ENCODE measurements at regions not wholly inside any gene's neighbourhood (a gene's known extent, or its start where the extent isn't known, plus 50 kb on each side); places are given as distances from the start of the nearest gene placed in this dataset.
"Not testable (repeated sequence)": the region's sequence is repeated elsewhere in the genome, so short reads cannot be mapped to it uniquely, and the experiment has no call there.

DNA sequence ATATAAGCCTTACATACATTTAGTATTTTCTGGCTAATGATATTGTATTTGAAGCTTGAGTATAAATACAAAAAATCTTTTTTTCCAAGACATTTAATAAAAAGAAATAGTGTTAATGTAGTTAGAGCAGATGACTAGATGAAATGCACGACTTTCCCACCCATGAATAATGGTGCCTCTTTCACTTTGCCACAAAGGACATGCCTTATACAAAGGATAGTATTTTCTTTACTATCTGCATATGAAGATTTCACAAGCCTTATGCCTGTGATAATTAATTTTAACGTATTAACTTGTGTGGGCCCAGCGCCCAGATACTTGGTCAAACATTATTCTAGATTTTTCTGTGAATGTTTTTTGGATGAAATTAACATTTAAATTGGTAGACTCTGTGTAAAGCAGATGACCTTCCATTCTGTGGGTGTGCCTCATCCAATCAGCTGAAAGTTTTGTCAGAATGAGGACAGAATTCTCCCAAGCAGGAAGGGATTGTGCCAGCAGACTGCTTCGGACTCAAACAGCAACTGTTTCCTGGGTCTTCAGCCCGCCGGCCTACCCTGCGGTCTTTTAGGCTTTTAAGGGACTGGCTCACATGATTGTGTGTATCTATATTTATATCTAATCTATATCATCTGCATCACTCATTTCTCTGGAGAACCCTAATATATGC, 115.4 kb downstream of the USP22 start:
- H3K14ac ChIP-seq (ENCODE audit: low read length) = no peak overlapping the region
- H3K79me1 ChIP-seq (ENCODE audit: low read depth, low read length) = no peaks in the 10 kb centered on the region
- H3K18ac ChIP-seq (ENCODE audit: low read length) = no peak overlapping the region
- H4K91ac ChIP-seq (ENCODE audit: low read depth, low read length, poor library complexity) = no peak overlapping the region
- H3K36me3 ChIP-seq (replicated peaks in 1 of 2; ENCODE audit: control insufficient read depth in 2 of 2, insufficient read depth in 2 of 2, low read length in 2 of 2) = peaks cover 11 to 79% of the 10 kb centered on the region in 2 donors
- H3K27ac ChIP-seq (replicated peaks; ENCODE audit: low read length) = no peak overlapping the region
- H3K9me3 ChIP-seq (replicated peaks in 1 of 2; ENCODE audit: control insufficient read depth in 2 of 2, insufficient read depth in 1 of 2, low read depth in 1 of 2, low read length in 2 of 2) = no peaks in the 10 kb centered on the region
- no peak overlapping the region for H3K9ac ChIP-seq (ENCODE audit: low read depth, low read length, poor library complexity)
- no CpG with 5 or more reads among the region's 7 CpGs for WGBS, 2 donors (ENCODE audit: extremely low coverage in 2 of 2, insufficient read length in 2 of 2, insufficient replicate concordance in 1 of 2)
- no peaks in the 10 kb centered on the region for H3K4me1 ChIP-seq (ENCODE audit: control insufficient read depth in 2 of 2, insufficient read depth in 1 of 2, low read depth in 1 of 2, low read length in 2 of 2)
- H2AK5ac ChIP-seq (ENCODE audit: low read depth, low read length) = no peak overlapping the region
- no peak overlapping the region for H3K23ac ChIP-seq (ENCODE audit: low read depth, low read length, poor library complexity)
- no peak overlapping the region for H3K4ac ChIP-seq (ENCODE audit: low read length)
- no peak overlapping the region for H2BK12ac ChIP-seq (ENCODE audit: low read length)
- H2BK15ac ChIP-seq (ENCODE audit: low read length) = no peak overlapping the region
- H2BK5ac ChIP-seq (ENCODE audit: low read length) = no peak overlapping the region
- no peak for DNase-seq (ENCODE audit: low spot score)
- H2BK120ac ChIP-seq (ENCODE audit: low read depth, low read length) = no peak overlapping the region
- no peak overlapping the region for H4K8ac ChIP-seq (ENCODE audit: low read depth, low read length)
- H2AFZ ChIP-seq (ENCODE audit: low read length) = no peak overlapping the region
- H3K4me3 ChIP-seq (ENCODE audit: low read length in 2 of 2) = no peak overlapping the region
- no peak overlapping the region for H3K4me2 ChIP-seq (ENCODE audit: insufficient read depth, low read length, poor library complexity, severe bottlenecking)
- no peaks in the 10 kb centered on the region for H3K27me3 ChIP-seq (ENCODE audit: control insufficient read depth in 3 of 3, insufficient read depth in 3 of 3, low read depth in 1 of 3, low read length in 3 of 3)

DNA sequence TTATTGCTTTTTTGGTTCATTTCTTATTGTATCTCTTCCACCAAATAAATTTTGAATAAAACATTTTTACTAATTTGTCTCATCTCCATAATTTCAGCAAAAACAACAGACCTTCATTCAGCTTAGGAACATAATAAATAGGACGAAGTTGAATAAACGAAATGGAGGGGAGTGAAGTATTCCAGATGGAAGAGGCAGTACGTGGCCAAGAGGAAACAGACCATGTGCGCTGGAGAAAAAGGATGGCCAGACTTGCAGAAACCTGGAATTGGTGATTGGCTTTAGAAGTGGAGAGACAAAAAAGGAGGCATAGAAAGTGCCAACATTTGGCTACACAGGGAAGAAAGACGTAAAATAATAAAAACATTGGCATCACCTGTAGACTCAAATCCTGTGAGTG, 113.5 kb downstream of the USP22 start:
- no peak overlapping the region for H4K8ac ChIP-seq (ENCODE audit: low read depth, low read length)
- no peak overlapping the region for H2AFZ ChIP-seq (ENCODE audit: low read length)
- H2AK5ac ChIP-seq (ENCODE audit: low read depth, low read length) = no peak overlapping the region
- H3K9ac ChIP-seq (ENCODE audit: low read depth, low read length, poor library complexity) = no peak overlapping the region
- H2BK12ac ChIP-seq (ENCODE audit: low read length) = no peak overlapping the region
- H4K91ac ChIP-seq (ENCODE audit: low read depth, low read length, poor library complexity) = no peak overlapping the region
- H3K79me1 ChIP-seq (ENCODE audit: low read depth, low read length) = no peaks in the 10 kb centered on the region
- no peaks in the 10 kb centered on the region for H3K9me3 ChIP-seq (replicated peaks in 1 of 2; ENCODE audit: control insufficient read depth in 2 of 2, insufficient read depth in 1 of 2, low read depth in 1 of 2, low read length in 2 of 2)
- no peak overlapping the region for H2BK120ac ChIP-seq (ENCODE audit: low read depth, low read length)
- H3K4me3 ChIP-seq (ENCODE audit: low read length in 2 of 2) = no peak overlapping the region
- H3K27me3 ChIP-seq (ENCODE audit: control insufficient read depth in 3 of 3, insufficient read depth in 3 of 3, low read depth in 1 of 3, low read length in 3 of 3) = no peaks in the 10 kb centered on the region
- H3K4me1 ChIP-seq (ENCODE audit: control insufficient read depth in 2 of 2, insufficient read depth in 1 of 2, low read depth in 1 of 2, low read length in 2 of 2) = no peaks in the 10 kb centered on the region
- H3K27ac ChIP-seq (replicated peaks; ENCODE audit: low read length) = no peak overlapping the region
- H3K18ac ChIP-seq (ENCODE audit: low read length) = no peak overlapping the region
- no peak overlapping the region for H3K4ac ChIP-seq (ENCODE audit: low read length)
- no peak overlapping the region for H3K14ac ChIP-seq (ENCODE audit: low read length)
- H2BK15ac ChIP-seq (ENCODE audit: low read length) = no peak overlapping the region
- H3K36me3 ChIP-seq (replicated peaks in 1 of 2; ENCODE audit: control insufficient read depth in 2 of 2, insufficient read depth in 2 of 2, low read length in 2 of 2) = peaks cover 13 to 92% of the 10 kb centered on the region in 2 donors
- no CpG with 5 or more reads among the region's 5 CpGs for WGBS, 2 donors (ENCODE audit: extremely low coverage in 2 of 2, insufficient read length in 2 of 2, insufficient replicate concordance in 1 of 2)
- H3K4me2 ChIP-seq (ENCODE audit: insufficient read depth, low read length, poor library complexity, severe bottlenecking) = no peak overlapping the region
- H3K23ac ChIP-seq (ENCODE audit: low read depth, low read length, poor library complexity) = no peak overlapping the region
- DNase-seq (ENCODE audit: low spot score) = no peak
- no peak overlapping the region for H2BK5ac ChIP-seq (ENCODE audit: low read length)

DNA sequence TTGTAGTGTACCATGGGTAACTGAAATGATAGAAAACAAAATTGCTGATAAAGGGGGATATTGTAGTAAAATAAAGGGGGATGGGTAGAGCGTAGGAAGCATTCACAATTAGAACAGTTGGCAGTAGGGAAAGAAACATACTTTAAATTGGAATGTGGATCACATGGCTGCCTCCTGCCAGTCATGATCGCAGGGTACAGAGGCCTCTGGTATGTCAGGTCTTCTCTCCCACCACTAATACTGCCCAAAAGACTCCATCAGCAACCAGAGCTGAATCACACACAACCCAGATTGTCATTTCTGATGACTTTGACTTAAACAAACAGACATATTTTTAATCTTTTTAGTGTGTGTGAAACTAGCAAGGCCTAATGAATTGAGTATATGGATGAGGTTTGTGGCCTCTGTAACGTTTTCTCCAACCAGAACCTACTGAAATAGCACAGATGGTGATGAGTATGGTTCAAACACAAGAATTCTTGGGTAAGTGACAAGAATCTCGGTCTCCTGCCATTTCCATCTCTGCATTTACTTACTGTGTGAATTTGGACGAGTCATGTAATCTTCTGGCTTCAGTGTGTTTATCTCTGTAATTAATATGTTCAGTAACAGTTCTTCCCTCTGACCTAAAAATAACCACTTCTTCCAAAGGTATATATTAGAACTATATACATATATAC, 112.6 kb downstream of the USP22 start:
- no peaks in the 10 kb centered on the region for H3K9me3 ChIP-seq (replicated peaks in 1 of 2; ENCODE audit: control insufficient read depth in 2 of 2, insufficient read depth in 1 of 2, low read depth in 1 of 2, low read length in 2 of 2)
- H2BK12ac ChIP-seq (ENCODE audit: low read length) = no peak overlapping the region
- H2BK15ac ChIP-seq (ENCODE audit: low read length) = no peak overlapping the region
- no peak overlapping the region for H3K14ac ChIP-seq (ENCODE audit: low read length)
- 100% methylated on average over 1 of the region's 5 CpGs; no CpG with 5 or more reads in 1 of the 2 donors for WGBS, 2 donors (ENCODE audit: extremely low coverage in 2 of 2, insufficient read length in 2 of 2, insufficient replicate concordance in 1 of 2)
- H2AFZ ChIP-seq (ENCODE audit: low read length) = no peak overlapping the region
- no peak overlapping the region for H3K4ac ChIP-seq (ENCODE audit: low read length)
- no peaks in the 10 kb centered on the region for H3K27me3 ChIP-seq (ENCODE audit: control insufficient read depth in 3 of 3, insufficient read depth in 3 of 3, low read depth in 1 of 3, low read length in 3 of 3)
- H3K4me1 ChIP-seq (ENCODE audit: control insufficient read depth in 2 of 2, insufficient read depth in 1 of 2, low read depth in 1 of 2, low read length in 2 of 2) = no peaks in the 10 kb centered on the region
- H4K8ac ChIP-seq (ENCODE audit: low read depth, low read length) = no peak overlapping the region
- no peak overlapping the region for H3K27ac ChIP-seq (replicated peaks; ENCODE audit: low read length)
- H3K4me3 ChIP-seq (ENCODE audit: low read length in 2 of 2) = no peak overlapping the region
- H2AK5ac ChIP-seq (ENCODE audit: low read depth, low read length) = no peak overlapping the region
- H4K91ac ChIP-seq (ENCODE audit: low read depth, low read length, poor library complexity) = no peak overlapping the region
- no peak overlapping the region for H2BK120ac ChIP-seq (ENCODE audit: low read depth, low read length)
- H3K23ac ChIP-seq (ENCODE audit: low read depth, low read length, poor library complexity) = no peak overlapping the region
- no peak overlapping the region for H3K4me2 ChIP-seq (ENCODE audit: insufficient read depth, low read length, poor library complexity, severe bottlenecking)
- no peak for DNase-seq (ENCODE audit: low spot score)
- H2BK5ac ChIP-seq (ENCODE audit: low read length) = no peak overlapping the region
- peaks cover 10 to 91% of the 10 kb centered on the region in 2 donors for H3K36me3 ChIP-seq (replicated peaks in 1 of 2; ENCODE audit: control insufficient read depth in 2 of 2, insufficient read depth in 2 of 2, low read length in 2 of 2)
- no peak overlapping the region for H3K9ac ChIP-seq (ENCODE audit: low read depth, low read length, poor library complexity)
- no peaks in the 10 kb centered on the region for H3K79me1 ChIP-seq (ENCODE audit: low read depth, low read length)
- no peak overlapping the region for H3K18ac ChIP-seq (ENCODE audit: low read length)

DNA sequence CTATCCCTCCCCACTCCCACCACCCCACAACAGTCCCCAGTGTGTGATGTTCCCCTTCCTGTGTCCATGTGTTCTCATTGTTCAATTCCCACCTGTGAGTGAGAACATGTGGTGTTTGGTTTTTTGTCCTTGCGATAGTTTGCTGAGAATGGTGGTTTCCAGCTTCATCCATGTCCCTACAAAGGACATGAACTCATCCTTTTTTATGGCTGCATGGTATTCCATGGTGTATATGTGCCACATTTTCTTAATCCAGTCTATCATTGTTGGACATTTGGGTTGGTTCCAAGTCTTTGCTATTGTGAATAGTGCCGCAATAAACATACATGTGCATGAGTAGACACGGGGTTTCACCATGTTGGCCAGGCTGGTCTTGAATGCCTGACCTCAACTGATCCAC, 109.8 kb downstream of the USP22 start:
- H3K27ac ChIP-seq (replicated peaks; ENCODE audit: low read length); H4K8ac ChIP-seq (ENCODE audit: low read depth, low read length); H2AK5ac ChIP-seq (ENCODE audit: low read depth, low read length); H3K18ac ChIP-seq (ENCODE audit: low read length); H3K4me3 ChIP-seq (ENCODE audit: low read length in 2 of 2); H3K23ac ChIP-seq (ENCODE audit: low read depth, low read length, poor library complexity); H2AFZ ChIP-seq (ENCODE audit: low read length); H3K79me1 ChIP-seq (ENCODE audit: low read depth, low read length); DNase-seq (ENCODE audit: low spot score); H4K91ac ChIP-seq (ENCODE audit: low read depth, low read length, poor library complexity); H2BK5ac ChIP-seq (ENCODE audit: low read length); H3K4me2 ChIP-seq (ENCODE audit: insufficient read depth, low read length, poor library complexity, severe bottlenecking); H2BK12ac ChIP-seq (ENCODE audit: low read length); H3K9ac ChIP-seq (ENCODE audit: low read depth, low read length, poor library complexity); H3K27me3 ChIP-seq (ENCODE audit: control insufficient read depth in 3 of 3, insufficient read depth in 3 of 3, low read depth in 1 of 3, low read length in 3 of 3); H3K4ac ChIP-seq (ENCODE audit: low read length); H3K4me1 ChIP-seq (ENCODE audit: control insufficient read depth in 2 of 2, insufficient read depth in 1 of 2, low read depth in 1 of 2, low read length in 2 of 2); H3K14ac ChIP-seq (ENCODE audit: low read length); H3K9me3 ChIP-seq (replicated peaks in 1 of 2; ENCODE audit: control insufficient read depth in 2 of 2, insufficient read depth in 1 of 2, low read depth in 1 of 2, low read length in 2 of 2); H2BK120ac ChIP-seq (ENCODE audit: low read depth, low read length); H2BK15ac ChIP-seq (ENCODE audit: low read length): not testable (repeated sequence)
- no CpG with 5 or more reads among the region's 3 CpGs for WGBS, 2 donors (ENCODE audit: extremely low coverage in 2 of 2, insufficient read length in 2 of 2, insufficient replicate concordance in 1 of 2)
- peaks cover 14 to 92% of the 10 kb centered on the region in 2 donors for H3K36me3 ChIP-seq (replicated peaks in 1 of 2; ENCODE audit: control insufficient read depth in 2 of 2, insufficient read depth in 2 of 2, low read length in 2 of 2)
